ENCODE measurements at regions not wholly inside any gene's neighbourhood (a gene's known extent, or its start where the extent isn't known, plus 50 kb on each side); places are given as distances from the start of the nearest gene placed in this dataset.

GRCh38 chr5:67815455-67816391, 399.8 kb upstream of the PIK3R1 start:
- no peak overlapping the region for H3K4me3 Mint-ChIP-seq
- TF ChIP-seq EZH2 (IDR thresholded peaks at IDR 0.05; ENCODE audit: borderline replicate concordance, insufficient read depth, low read depth, low read length, poor library complexity, severe bottlenecking) (no peak), CTCF (IDR thresholded peaks at IDR 0.05) (no peak)
- Histone ChIP-seq H3K9me3 (ENCODE audit: control extremely low read depth in 1 of 3, control insufficient read depth in 2 of 3, insufficient read depth in 1 of 3, low read length in 2 of 3) (no peaks in the 10 kb centered on the region), H2AFZ (ENCODE audit: insufficient read depth, low read depth, low read length, poor library complexity, severe bottlenecking) (no peak overlapping the region), H3K4me3 (ENCODE audit: control extremely low read depth in 1 of 5, extremely low read depth in 1 of 5, insufficient read depth in 1 of 5, low read depth in 2 of 5, low read length in 4 of 5) (no peak overlapping the region), H3K27ac (ENCODE audit: low read length in 2 of 2) (no peak overlapping the region), H3K36me3 (replicated peaks in 1 of 2; ENCODE audit: control extremely low read depth in 1 of 2, control insufficient read depth in 1 of 2, extremely low read depth in 1 of 2, insufficient read depth in 2 of 2, low read length in 1 of 2) (no peaks in the 10 kb centered on the region), H3K79me2 (ENCODE audit: control insufficient read depth, insufficient read depth, low read length) (no peaks in the 10 kb centered on the region), H3K4me2 (replicated peaks; ENCODE audit: low read depth, low read length, poor library complexity, severe bottlenecking) (no peak overlapping the region), H3K27me3 (replicated peaks in 1 of 4; ENCODE audit: control extremely low read depth in 1 of 4, control insufficient read depth in 3 of 4, insufficient read depth in 4 of 4, low read length in 3 of 4) (no peaks in the 10 kb centered on the region), H3K9ac (ENCODE audit: low read length) (no peak overlapping the region), H4K20me1 (ENCODE audit: control insufficient read depth, insufficient read depth, low read length, poor library complexity, severe bottlenecking) (no peaks in the 10 kb centered on the region), H3K4me1 (ENCODE audit: control insufficient read depth in 2 of 2, insufficient read depth in 2 of 2, low read length in 2 of 2) (no peaks in the 10 kb centered on the region)
- CTCF ChIA-PET: no interaction called here
- intact Hi-C loops (cut with micrococcal nuclease): no loop called here
- H3K27me3 Mint-ChIP-seq: peaks cover 6% of the 10 kb centered on the region
- ATAC-seq (ENCODE audit: low read depth) (no peak), DNase-seq (no peak)
- no peaks in the 10 kb centered on the region for H3K9me3 Mint-ChIP-seq (ENCODE audit: insufficient read depth)
- 86% methylated on average over 5 of the region's 10 CpGs for WGBS (ENCODE audit: insufficient coverage)
- POLR2A ChIA-PET: no interaction called here
- no peak overlapping the region for H3K27ac Mint-ChIP-seq
- H3K4me1 Mint-ChIP-seq: peaks cover 4% of the 10 kb centered on the region

- Histone ChIP-seq H3K4me3 (ENCODE audit: control extremely low read depth in 1 of 5, extremely low read depth in 1 of 5, insufficient read depth in 1 of 5, low read depth in 2 of 5, low read length in 4 of 5) (no peak overlapping the region), H2AFZ (ENCODE audit: insufficient read depth, low read depth, low read length, poor library complexity, severe bottlenecking) (no peak overlapping the region), H3K9ac (ENCODE audit: low read length) (no peak overlapping the region), H3K27me3 (replicated peaks in 1 of 4; ENCODE audit: control extremely low read depth in 1 of 4, control insufficient read depth in 3 of 4, insufficient read depth in 4 of 4, low read length in 3 of 4) (no peaks in the 10 kb centered on the region), H4K20me1 (ENCODE audit: control insufficient read depth, insufficient read depth, low read length, poor library complexity, severe bottlenecking) (no peaks in the 10 kb centered on the region), H3K4me1 (ENCODE audit: control insufficient read depth in 2 of 2, insufficient read depth in 2 of 2, low read length in 2 of 2) (no peaks in the 10 kb centered on the region), H3K9me3 (ENCODE audit: control extremely low read depth in 1 of 3, control insufficient read depth in 2 of 3, insufficient read depth in 1 of 3, low read length in 2 of 3) (no peaks in the 10 kb centered on the region), H3K4me2 (replicated peaks; ENCODE audit: low read depth, low read length, poor library complexity, severe bottlenecking) (no peak overlapping the region), H3K27ac (ENCODE audit: low read length in 2 of 2) (no peak overlapping the region), H3K36me3 (replicated peaks in 1 of 2; ENCODE audit: control extremely low read depth in 1 of 2, control insufficient read depth in 1 of 2, extremely low read depth in 1 of 2, insufficient read depth in 2 of 2, low read length in 1 of 2) (no peaks in the 10 kb centered on the region), H3K79me2 (ENCODE audit: control insufficient read depth, insufficient read depth, low read length) (no peaks in the 10 kb centered on the region)
- intact Hi-C loops (cut with micrococcal nuclease): no loop called here
- WGBS (ENCODE audit: insufficient coverage): no CpG with 5 or more reads among the region's 3 CpGs
- Mint-ChIP-seq H3K9me3 (ENCODE audit: insufficient read depth) (no peaks in the 10 kb centered on the region), H3K27me3 (peaks cover 6% of the 10 kb centered on the region), H3K4me3 (no peak overlapping the region), H3K4me1 (peaks cover 4% of the 10 kb centered on the region), H3K27ac (no peak overlapping the region)
- no peak for DNase-seq
- no peak for TF ChIP-seq EZH2 (IDR thresholded peaks at IDR 0.05; ENCODE audit: borderline replicate concordance, insufficient read depth, low read depth, low read length, poor library complexity, severe bottlenecking)
- no peak for TF ChIP-seq CTCF (IDR thresholded peaks at IDR 0.05)
- no peak for ATAC-seq (ENCODE audit: low read depth)
- CTCF ChIA-PET: no interaction called here
- POLR2A ChIA-PET: no interaction called here
These were observed 400.8 kb upstream of the PIK3R1 start for GRCh38 chr5:67814569-67815311.

Measured in B cell (primary cell).